B cell (primary cell): ENCODE measurements at regions not wholly inside any gene's neighbourhood (a gene's known extent, or its start where the extent isn't known, plus 50 kb on each side); places are given as distances from the start of the nearest gene placed in this dataset. TPM values are rescaled to one million over a fixed set of nuclear protein-coding genes. Genes with fewer than 3 reads are reported as not detected.

Experiments used
- ATAC-seq: fragments of 200-7000 bp; cut with Tn5 transposase; one replicate; pipeline ENCODE4 v1.10.0; 2021; ENCODE audit warnings: low read depth, mild to moderate bottlenecking, moderate number of reproducible peaks, moderate library complexity
- CTCF ChIA-PET: fragments of 350-600 bp; sonication (Branson Sonifier 250); formaldehyde crosslinking; loops from one replicate; lab custom pipeline; 2021; ENCODE audit warnings: antibody characterized with exemption, inconsistent platforms; lab: Charles Lee
- POLR2A ChIA-PET: fragments of 350-600 bp; sonication (Branson Sonifier 250); formaldehyde crosslinking; loops from one replicate; lab custom pipeline; 2021; ENCODE audit warnings: antibody characterized with exemption; lab: Charles Lee
- DNase-seq: peaks from one replicate; pipeline ENCODE4 v3.0.0; 2013
- H2AFZ ChIP-seq: 2 replicates; pipeline ENCODE4 v1.6.1; 2012; ENCODE audit warnings: mild to moderate bottlenecking, low read depth, low read length; ENCODE audit not compliant: insufficient read depth, poor library complexity, severe bottlenecking
- H3K27ac ChIP-seq, 2 donors: 1 replicate in 1 of 2; 2 replicates in 1 of 2; pipeline ENCODE4 v1.5.1; 2012 to 2013; ENCODE audit warnings: low read length in 2 of 2, mild to moderate bottlenecking in 2 of 2, moderate library complexity in 1 of 2
- H3K27me3 ChIP-seq, 4 experiments: fragments of 200-600 bp in 1 of 4; sonication (generic) in 1 of 4; replicated peaks in 1 of 4; 1 replicate in 2 of 4; 2 replicates in 2 of 4; pipeline versions ENCODE4 v1.6.1 to v1.7.0; 2013 to 2016; ENCODE audit warnings: low read length in 3 of 4, mild to moderate bottlenecking in 2 of 4, mixed read lengths in 1 of 4, moderate library complexity in 1 of 4; ENCODE audit not compliant: insufficient read depth in 4 of 4, control insufficient read depth in 3 of 4; ENCODE audit errors: control extremely low read depth in 1 of 4
- H3K36me3 ChIP-seq, 2 experiments: replicated peaks in 1 of 2; 1 replicate in 1 of 2; 2 replicates in 1 of 2; pipeline versions ENCODE4 v1.6.1 to v1.7.1; 2013; ENCODE audit warnings: low read length in 1 of 2; ENCODE audit not compliant: insufficient read depth in 2 of 2, control insufficient read depth in 1 of 2; ENCODE audit errors: control extremely low read depth in 1 of 2, extremely low read depth in 1 of 2
- H3K4me1 ChIP-seq, 2 donors: fragments of 200-600 bp in 1 of 2; sonication (generic) in 1 of 2; 1 replicate in 1 of 2; 2 replicates in 1 of 2; pipeline versions ENCODE4 v1.5.1 to v1.6.1; 2013 to 2017; ENCODE audit warnings: low read length in 2 of 2; ENCODE audit not compliant: control insufficient read depth in 2 of 2, insufficient read depth in 2 of 2
- H3K4me2 ChIP-seq: replicated peaks from 2 replicates; pipeline ENCODE3; 2012; ENCODE audit warnings: mild to moderate bottlenecking, low read depth, low read length; ENCODE audit not compliant: poor library complexity, severe bottlenecking
- H3K4me3 ChIP-seq, 5 experiments: fragments of 200-600 bp in 1 of 5; sonication (generic) in 1 of 5; 1 replicate in 3 of 5; 2 replicates in 2 of 5; pipeline versions ENCODE4 v1.5.1 to v1.7.0; 2011 to 2016; ENCODE audit warnings: low read length in 4 of 5, mild to moderate bottlenecking in 4 of 5, low read depth in 2 of 5, control low read depth in 1 of 5, moderate library complexity in 1 of 5; ENCODE audit not compliant: insufficient read depth in 1 of 5; ENCODE audit errors: control extremely low read depth in 1 of 5, extremely low read depth in 1 of 5
- H3K79me2 ChIP-seq: fragments of 200-600 bp; sonication (generic); one replicate; pipeline ENCODE4 v1.6.0; 2016; ENCODE audit warnings: low read length; ENCODE audit not compliant: control insufficient read depth, insufficient read depth
- H3K9ac ChIP-seq: fragments of 200-600 bp; sonication (generic); 2 replicates; pipeline ENCODE4 v1.6.1; 2017; ENCODE audit warnings: mild to moderate bottlenecking, low read length, moderate library complexity
- H3K9me3 ChIP-seq, 3 donors: one replicate each; pipeline versions ENCODE4 v1.6.1 to v1.7.1; 2013; ENCODE audit warnings: low read length in 2 of 3; ENCODE audit not compliant: control insufficient read depth in 2 of 3, insufficient read depth in 1 of 3; ENCODE audit errors: control extremely low read depth in 1 of 3
- H4K20me1 ChIP-seq: 2 replicates; pipeline ENCODE4 v1.6.0; 2012; ENCODE audit warnings: mild to moderate bottlenecking, low read length; ENCODE audit not compliant: insufficient read depth, control insufficient read depth, poor library complexity, severe bottlenecking
- H3K27ac Mint-ChIP-seq: one replicate; pipeline ENCODE4 v1.8.0; 2021; ENCODE audit warnings: mixed read lengths
- H3K27me3 Mint-ChIP-seq: one replicate; pipeline ENCODE4 v1.8.0; 2021; ENCODE audit warnings: mixed read lengths
- H3K4me1 Mint-ChIP-seq: one replicate; pipeline ENCODE4 v1.8.0; 2021; ENCODE audit warnings: mixed read lengths
- H3K4me3 Mint-ChIP-seq: one replicate; pipeline ENCODE4 v1.8.0; 2021; ENCODE audit warnings: mixed read lengths
- H3K9me3 Mint-ChIP-seq: one replicate; pipeline ENCODE4 v1.8.0; 2022; ENCODE audit warnings: mixed read lengths; ENCODE audit not compliant: insufficient read depth
- CTCF ChIP-seq: fragments of 200-600 bp; IDR thresholded peaks from one replicate; pipeline ENCODE4 v1.8.0; 2022; ENCODE audit warnings: antibody characterized with exemption, mild to moderate bottlenecking
- EZH2 ChIP-seq: IDR thresholded peaks from 2 replicates; pipeline ENCODE4 v1.6.1; 2012; ENCODE audit warnings: borderline replicate concordance, low read depth, mild to moderate bottlenecking, moderate library complexity, low read length; ENCODE audit not compliant: insufficient read depth, poor library complexity, severe bottlenecking
- WGBS: methylation state at CpG from one replicate; pipeline ENCODE4 v1.1.5; 2013; ENCODE audit warnings: missing lambda C conversion rate; ENCODE audit not compliant: insufficient coverage; 5-methylcytosine and 5-hydroxymethylcytosine counted together
- intact Hi-C: fragments of 100-400 bp; cut with micrococcal nuclease; formaldehyde crosslinking; loops from one replicate; pipeline ENCODE4 v1.10.0; 2022
- small RNA-seq: library from RNA; depleted of rRNA; stranded (forward); fragments of <200 nt; gene quantifications from one replicate; pipeline ENCODE3, GENCODE V24; 2012; ENCODE audit warnings: low replicate concordance, low read depth; ENCODE audit not compliant: insufficient read length

GRCh38 chr7:55623617-55624016 lies 51.3 kb upstream of the VOPP1 start:
- ATAC-seq: no peak
- H3K4me1 ChIP-seq: no peaks in the 10 kb centered on the region
- peaks cover 4% of the 10 kb centered on the region for H3K9me3 Mint-ChIP-seq
- H4K20me1 ChIP-seq: no peaks in the 10 kb centered on the region
- no peak overlapping the region for H3K4me2 ChIP-seq
- WGBS: 91% methylated on average over 7 of the region's 8 CpGs
- no peak overlapping the region for H3K4me3 ChIP-seq
- no peak overlapping the region for H3K4me3 Mint-ChIP-seq
- no peaks in the 10 kb centered on the region for H3K79me2 ChIP-seq
- peaks cover 12% of the 10 kb centered on the region for H3K27me3 Mint-ChIP-seq
- no peak for DNase-seq
- TF ChIP-seq EZH2: no peak
- TF ChIP-seq CTCF: no peak
- POLR2A ChIA-PET: no interaction called here
- peaks cover 0 to 4% (median 1%) of the 10 kb centered on the region in 4 experiments for H3K27me3 ChIP-seq
- H3K4me1 Mint-ChIP-seq: no peaks in the 10 kb centered on the region
- no peak overlapping the region for H3K27ac ChIP-seq
- H3K36me3 ChIP-seq: no peaks in the 10 kb centered on the region
- H2AFZ ChIP-seq: no peak overlapping the region
- CTCF ChIA-PET: no interaction called here
- intact Hi-C loops: no loop called here
- H3K9ac ChIP-seq: no peak overlapping the region
- H3K9me3 ChIP-seq: peaks cover 0 to 22% (median 13%) of the 10 kb centered on the region in 3 donors
- H3K27ac Mint-ChIP-seq: no peak overlapping the region

- ChIA-PET CTCF (no interaction called here), POLR2A (no interaction called here)
- no peak overlapping the region for H2AFZ ChIP-seq
- no peak overlapping the region for H3K27ac ChIP-seq
- H3K4me1 Mint-ChIP-seq: no peaks in the 10 kb centered on the region
- H3K4me1 ChIP-seq: no peaks in the 10 kb centered on the region
- H3K9ac ChIP-seq: no peak overlapping the region
- no peaks in the 10 kb centered on the region for H4K20me1 ChIP-seq
- H3K27me3 Mint-ChIP-seq: peaks cover 18% of the 10 kb centered on the region
- DNase-seq (no peak), ATAC-seq (no peak)
- no peak overlapping the region for H3K27ac Mint-ChIP-seq
- no peaks in the 10 kb centered on the region for H3K79me2 ChIP-seq
- WGBS: 84% methylated on average over 5 of the region's 5 CpGs
- H3K4me3 ChIP-seq: no peak overlapping the region
- H3K4me3 Mint-ChIP-seq: no peak overlapping the region
- no peak overlapping the region for H3K4me2 ChIP-seq
- no peaks in the 10 kb centered on the region for H3K36me3 ChIP-seq
- peaks cover 0 to 22% (median 14%) of the 10 kb centered on the region in 3 donors for H3K9me3 ChIP-seq
- H3K27me3 ChIP-seq: peaks cover 0 to 5% (median 1%) of the 10 kb centered on the region in 4 experiments
- intact Hi-C loops: no loop called here
- peaks cover 5% of the 10 kb centered on the region for H3K9me3 Mint-ChIP-seq
- TF ChIP-seq EZH2: no peak
- no peak for TF ChIP-seq CTCF
Measured at GRCh38 chr7:55622241-55622640, 49.9 kb upstream of the VOPP1 start.

Small RNA genes in the stretch of these regions (small RNA-seq; reads per million reads assigned to genes)
- not detected for gene RNU6-389P
- not detected for gene SUMO2P3
